HEK293 (cell line): ENCODE measurements at regions not wholly inside any gene's neighbourhood (a gene's known extent, or its start where the extent isn't known, plus 50 kb on each side); places are given as distances from the start of the nearest gene placed in this dataset.

Source experiments
- ATF2 ChIP-seq: fragments of 450-650 bp; formaldehyde crosslinking; IDR thresholded peaks from 2 replicates; pipeline ENCODE4 v1.5.1; 2016; ENCODE audit warnings: missing biosample characterization, missing genetic modification characterization, low read depth
- CTCF ChIP-seq: fragments of 450-650 bp; formaldehyde crosslinking; IDR thresholded peaks from 2 replicates; pipeline ENCODE4 v1.5.1; 2016; ENCODE audit warnings: missing biosample characterization, missing genetic modification characterization
- ELK4 ChIP-seq: IDR thresholded peaks from 2 replicates; pipeline ENCODE4 v1.6.1; 2011; ENCODE audit warnings: mild to moderate bottlenecking, low read depth, low read length, borderline replicate concordance
- FEZF1 ChIP-seq: fragments of 450-650 bp; formaldehyde crosslinking; IDR thresholded peaks from 2 replicates; pipeline ENCODE4 v1.5.1; 2016; ENCODE audit warnings: missing biosample characterization, missing genetic modification characterization
- PBX3 ChIP-seq: sonication (generic); formaldehyde crosslinking; IDR thresholded peaks from 2 replicates; pipeline ENCODE4 v1.8.1; 2022; ENCODE audit warnings: mild to moderate bottlenecking, moderate library complexity, missing genetic modification reagents
- PRDM10 ChIP-seq: fragments of 450-650 bp; formaldehyde crosslinking; IDR thresholded peaks from 2 replicates; pipeline ENCODE4 v1.5.1; 2016; ENCODE audit warnings: missing biosample characterization, missing genetic modification characterization
- PRDM6 ChIP-seq: fragments of 450-650 bp; formaldehyde crosslinking; IDR thresholded peaks from 2 replicates; pipeline ENCODE4 v1.5.1; 2017; ENCODE audit warnings: missing biosample characterization, missing genetic modification characterization
- YY1 ChIP-seq: fragments of 450-650 bp; formaldehyde crosslinking; IDR thresholded peaks from 2 replicates; pipeline ENCODE4 v1.5.1; 2018; ENCODE audit warnings: missing biosample characterization, missing genetic modification characterization
- ZNF121 ChIP-seq: fragments of 450-650 bp; formaldehyde crosslinking; IDR thresholded peaks from 2 replicates; pipeline ENCODE4 v1.5.1; 2016; ENCODE audit warnings: missing biosample characterization, missing genetic modification characterization
- ZNF274 ChIP-seq, 2 experiments: fragments of 200-500 bp in 1 of 2; fragments of 450-650 bp in 1 of 2; sonication (Bioruptor generic) in 1 of 2; formaldehyde crosslinking in 1 of 2; IDR thresholded peaks; 2 replicates each; pipeline versions ENCODE4 v1.5.1 to v1.6.1; 2014 to 2016; ENCODE audit warnings: borderline replicate concordance in 1 of 2, inconsistent platforms in 1 of 2, low read length in 1 of 2, missing biosample characterization in 1 of 2, missing genetic modification characterization in 1 of 2
- ZNF530 ChIP-seq: fragments of 450-650 bp; formaldehyde crosslinking; IDR thresholded peaks from 2 replicates; pipeline ENCODE4 v1.5.1; 2016; ENCODE audit warnings: low read depth, missing biosample characterization, missing genetic modification characterization
- ZNF658 ChIP-seq: fragments of 450-650 bp; formaldehyde crosslinking; IDR thresholded peaks from 2 replicates; pipeline ENCODE4; 2016; ENCODE audit warnings: missing biosample characterization, missing genetic modification characterization
- ZSCAN30 ChIP-seq: fragments of 450-650 bp; IDR thresholded peaks from 2 replicates; pipeline ENCODE4 v1.5.1; 2018; ENCODE audit warnings: missing biosample characterization, mild to moderate bottlenecking, missing genetic modification characterization, moderate library complexity

GRCh38 chr11:17129003-17129402 lies 51.5 kb upstream of the RPS13 start:
- TF ChIP-seq ATF2 (tag by site-specific recombination) (no peak), PBX3 (no peak), YY1 (tag by site-specific recombination) (no peak), ELK4 (no peak), CTCF (no peak), ZSCAN30 (no peak), ZNF530 (tag by site-specific recombination) (no peak), ZNF658 (tag by site-specific recombination) (no peak), PRDM6 (no peak), PRDM10 (tag by site-specific recombination) (no peak), FEZF1 (tag by site-specific recombination) (no peak), ZNF274 (IDR thresholded peaks at IDR 0.05; ENCODE audit: low read length) (no peak), ZNF274 (tag by site-specific recombination; IDR thresholded peaks at IDR 0.05; ENCODE audit: borderline replicate concordance) (no peak), ZNF121 (no peak)
